ENCODE measurements at regions not wholly inside any gene's neighbourhood (a gene's known extent, or its start where the extent isn't known, plus 50 kb on each side); places are given as distances from the start of the nearest gene placed in this dataset.

- Histone ChIP-seq H3K36me3 (no peaks in the 10 kb centered on the region), H3K27me3 (no peaks in the 10 kb centered on the region), H3K4me3 (no peak overlapping the region), H3K4me1 (peaks cover 0 to 46% (median 0%) of the 10 kb centered on the region in 4 donors), H3K9me3 (no peaks in the 10 kb centered on the region), H3K27ac (peak overlapping the region in 2 of 4 donors; percentile 48 to 75)
- DNase-seq (ENCODE audit: low spot score in 2 of 2), result no peak
- no peak for TF ChIP-seq POLR2A (IDR thresholded peaks at IDR 0.05)
- WGBS, 2 donors, result 67 to 70% methylated on average over 2 of the region's 2 CpGs
Measured at GRCh38 chr7:15836651-15837050, 150.2 kb upstream of the MEOX2 start.

- Histone ChIP-seq H3K27me3 (no peaks in the 10 kb centered on the region), H3K4me1 (peaks cover 0 to 50% (median 0%) of the 10 kb centered on the region in 4 donors), H3K4me3 (no peak overlapping the region), H3K9me3 (no peaks in the 10 kb centered on the region), H3K27ac (no peak overlapping the region), H3K36me3 (no peaks in the 10 kb centered on the region)
- DNase-seq (ENCODE audit: low spot score in 2 of 2), result no peak
- WGBS, 2 donors, result 93 to 94% methylated on average over 4 of the region's 4 CpGs
- TF ChIP-seq EP300 (IDR thresholded peaks at IDR 0.05), result no peak
- TF ChIP-seq POLR2A (IDR thresholded peaks at IDR 0.05), result no peak
- TF ChIP-seq CTCF (IDR thresholded peaks at IDR 0.05), result no peak
Measured at GRCh38 chr7:15836041-15836440, 149.6 kb upstream of the MEOX2 start.

- DNase-seq (ENCODE audit: low spot score in 2 of 2), result no peak
Measured at GRCh38 chr7:15834446-15834845, 148.0 kb upstream of the MEOX2 start.

GRCh38 chr7:15832996-15833395, 146.5 kb upstream of the MEOX2 start:
- DNase-seq (ENCODE audit: low spot score in 2 of 2), result peak; percentile 43 to 48
- peak overlapping the region in 1 of 4 donors; percentile 27 for H3K27ac ChIP-seq
- H3K9me3 ChIP-seq, result no peaks in the 10 kb centered on the region
- no peaks in the 10 kb centered on the region for H3K36me3 ChIP-seq
- no peak overlapping the region for H3K4me3 ChIP-seq
- peaks cover 0 to 31% (median 0%) of the 10 kb centered on the region in 4 donors for H3K4me1 ChIP-seq
- TF ChIP-seq CTCF (IDR thresholded peaks at IDR 0.05), result no peak
- no peak for TF ChIP-seq EP300 (IDR thresholded peaks at IDR 0.05)
- TF ChIP-seq POLR2A (IDR thresholded peaks at IDR 0.05), result no peak
- no peaks in the 10 kb centered on the region for H3K27me3 ChIP-seq
- WGBS, 2 donors, result 15 to 29% methylated on average over 1 of the region's 1 CpG

More at GRCh38 chr7:15834446-15834845, 148.0 kb upstream of the MEOX2 start:
- no peaks in the 10 kb centered on the region for H3K9me3 ChIP-seq
- no peaks in the 10 kb centered on the region for H3K36me3 ChIP-seq
- H3K27me3 ChIP-seq, result no peaks in the 10 kb centered on the region
- H3K4me3 ChIP-seq, result no peak overlapping the region
- H3K4me1 ChIP-seq, result peaks cover 0 to 42% (median 0%) of the 10 kb centered on the region in 4 donors
- TF ChIP-seq EP300 (IDR thresholded peaks at IDR 0.05) (no peak), POLR2A (IDR thresholded peaks at IDR 0.05) (no peak), CTCF (IDR thresholded peaks at IDR 0.05) (no peak)
- no peak overlapping the region for H3K27ac ChIP-seq

GRCh38 chr7:15831606-15832005, 145.1 kb upstream of the MEOX2 start:
- Histone ChIP-seq H3K4me3 (no peak overlapping the region), H3K27me3 (no peaks in the 10 kb centered on the region), H3K9me3 (no peaks in the 10 kb centered on the region), H3K4me1 (peaks cover 0 to 18% (median 0%) of the 10 kb centered on the region in 4 donors), H3K27ac (no peak overlapping the region), H3K36me3 (no peaks in the 10 kb centered on the region)
- WGBS, 2 donors, result 68 to 77% methylated on average over 3 of the region's 3 CpGs
- TF ChIP-seq POLR2A (IDR thresholded peaks at IDR 0.05) (no peak), CTCF (IDR thresholded peaks at IDR 0.05) (no peak), EP300 (IDR thresholded peaks at IDR 0.05) (no peak)
- DNase-seq (ENCODE audit: low spot score in 2 of 2), result no peak

GRCh38 chr7:15829691-15830090, 143.2 kb upstream of the MEOX2 start:
- no peaks in the 10 kb centered on the region for H3K27me3 ChIP-seq
- H3K9me3 ChIP-seq, result no peaks in the 10 kb centered on the region
- peak; percentile 21 to 62 for DNase-seq (ENCODE audit: low spot score in 2 of 2)
- WGBS, 2 donors, result 66 to 69% methylated on average over 3 of the region's 3 CpGs
- no peak overlapping the region for H3K4me3 ChIP-seq
- H3K36me3 ChIP-seq, result no peaks in the 10 kb centered on the region
- H3K27ac ChIP-seq, result peak overlapping the region in 2 of 4 donors; percentile 36 to 56
- peaks cover 0 to 18% (median 0%) of the 10 kb centered on the region in 4 donors for H3K4me1 ChIP-seq
- TF ChIP-seq POLR2A (IDR thresholded peaks at IDR 0.05) (no peak), EP300 (IDR thresholded peaks at IDR 0.05) (peak in 1 of 2 donors; percentile 74)

Measured in tibial nerve (tissue), 4 donors.